ENCODE measurements at regions not wholly inside any gene's neighbourhood (a gene's known extent, or its start where the extent isn't known, plus 50 kb on each side); places are given as distances from the start of the nearest gene placed in this dataset.

DNA sequence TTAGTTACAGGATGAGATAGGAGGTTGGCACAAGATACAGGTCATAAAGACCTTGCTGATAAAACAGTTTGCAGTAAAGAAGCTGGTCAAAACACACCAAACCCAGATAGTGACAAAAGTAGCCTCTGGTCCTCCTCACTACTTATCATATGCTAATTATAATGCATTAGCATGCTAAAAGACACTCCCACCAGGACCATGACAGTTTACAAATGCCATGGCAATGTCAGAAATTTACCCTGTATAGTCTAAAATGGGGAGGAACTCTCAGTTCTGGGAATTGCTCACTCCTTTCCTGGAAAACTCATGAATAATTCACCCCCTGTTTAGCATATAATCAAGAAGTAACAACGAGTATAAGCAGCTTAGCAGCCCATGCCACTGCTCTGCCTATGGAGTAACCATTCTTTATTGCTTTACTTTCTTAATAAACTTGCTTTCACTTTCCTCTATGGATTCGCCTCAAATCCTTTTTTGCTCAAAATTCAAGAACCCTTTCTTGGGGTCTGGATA lies 1254.4 kb downstream of the PCDH7 start:
- no TSS peak for BruUV-seq (replicated peaks)

DNA sequence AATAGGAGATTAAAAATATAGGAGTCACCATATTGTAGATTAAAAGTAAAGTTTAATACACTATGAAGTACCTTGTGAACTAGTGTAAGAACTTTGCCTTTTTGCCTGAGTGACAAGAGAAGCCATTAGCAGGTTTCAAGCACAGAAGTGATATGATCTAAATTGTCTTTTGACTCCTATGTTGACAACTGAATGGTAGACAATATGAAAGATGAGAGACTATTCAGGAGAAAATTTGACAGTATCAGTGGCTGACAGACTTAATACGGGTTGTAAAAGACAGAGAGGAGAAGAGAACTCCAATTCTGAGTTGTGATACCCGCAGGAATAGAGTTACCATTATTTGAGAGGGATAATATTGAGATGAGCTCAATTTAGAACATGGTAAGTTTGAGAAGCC lies 1259.8 kb downstream of the PCDH7 start:
- Histone ChIP-seq H3K9ac (ENCODE audit: low read length) (no peak overlapping the region), H3K9me3 (ENCODE audit: low read length) (no peaks in the 10 kb centered on the region), H3K4me1 (ENCODE audit: insufficient read depth, low read length) (no peaks in the 10 kb centered on the region), H4K20me1 (ENCODE audit: low read length) (no peaks in the 10 kb centered on the region), H3K79me2 (ENCODE audit: low read length) (no peaks in the 10 kb centered on the region), H3K27ac (ENCODE audit: low read length) (no peak overlapping the region), H2AFZ (ENCODE audit: low read length) (no peak overlapping the region), H3K4me2 (ENCODE audit: low read length) (no peak overlapping the region), H3K4me3 (ENCODE audit: low read length) (no peak overlapping the region), H3K36me3 (ENCODE audit: low read depth, low read length) (no peaks in the 10 kb centered on the region), H3K27me3 (ENCODE audit: low read length) (no peaks in the 10 kb centered on the region), H3F3A (ENCODE audit: low read length, unreplicated experiment) (no peaks in the 10 kb centered on the region), H3K9me2 (replicated peaks; ENCODE audit: low read length) (no peaks in the 10 kb centered on the region)
- ChIA-PET POLR2A (ENCODE audit: unreplicated experiment) (no interaction called here), CTCF (no interaction called here)
- no peak for TF ChIP-seq EZH2phosphoT487 (IDR thresholded peaks at IDR 0.05; ENCODE audit: borderline replicate concordance, low read length)
- TF ChIP-seq CTCF (conservative IDR thresholded peaks at IDR 0.05; ENCODE audit: low read depth, low read length): no peak
- TF ChIP-seq EZH2 (IDR thresholded peaks at IDR 0.05; ENCODE audit: low read length, unreplicated experiment): no peak
- ATAC-seq: no peak
- intact Hi-C loops (cut with micrococcal nuclease): no loop called here
- BruUV-seq (replicated peaks): no TSS peak
- DNase-seq: no peak

More for the DNA sequence above, 1254.4 kb downstream of the PCDH7 start:
- no peak overlapping the region for H2AFZ ChIP-seq (ENCODE audit: low read length)
- H4K20me1 ChIP-seq (ENCODE audit: low read length): no peaks in the 10 kb centered on the region
- TF ChIP-seq EZH2phosphoT487 (IDR thresholded peaks at IDR 0.05; ENCODE audit: borderline replicate concordance, low read length) (no peak), CTCF (conservative IDR thresholded peaks at IDR 0.05; ENCODE audit: low read depth, low read length) (no peak), EZH2 (IDR thresholded peaks at IDR 0.05; ENCODE audit: low read length, unreplicated experiment) (no peak)
- no peaks in the 10 kb centered on the region for H3F3A ChIP-seq (ENCODE audit: low read length, unreplicated experiment)
- H3K9me2 ChIP-seq (replicated peaks; ENCODE audit: low read length): no peaks in the 10 kb centered on the region
- H3K36me3 ChIP-seq (ENCODE audit: low read depth, low read length): no peaks in the 10 kb centered on the region
- POLR2A ChIA-PET (ENCODE audit: unreplicated experiment): no interaction called here
- CTCF ChIA-PET: no interaction called here
- no peaks in the 10 kb centered on the region for H3K79me2 ChIP-seq (ENCODE audit: low read length)
- no peak overlapping the region for H3K27ac ChIP-seq (ENCODE audit: low read length)
- no peak overlapping the region for H3K9ac ChIP-seq (ENCODE audit: low read length)
- ATAC-seq (no peak), DNase-seq (no peak)
- no peaks in the 10 kb centered on the region for H3K4me1 ChIP-seq (ENCODE audit: insufficient read depth, low read length)
- no peak overlapping the region for H3K4me2 ChIP-seq (ENCODE audit: low read length)
- no peak overlapping the region for H3K4me3 ChIP-seq (ENCODE audit: low read length)
- no peaks in the 10 kb centered on the region for H3K27me3 ChIP-seq (ENCODE audit: low read length)
- no peaks in the 10 kb centered on the region for H3K9me3 ChIP-seq (ENCODE audit: low read length)
- intact Hi-C loops (cut with micrococcal nuclease): no loop called here

DNA sequence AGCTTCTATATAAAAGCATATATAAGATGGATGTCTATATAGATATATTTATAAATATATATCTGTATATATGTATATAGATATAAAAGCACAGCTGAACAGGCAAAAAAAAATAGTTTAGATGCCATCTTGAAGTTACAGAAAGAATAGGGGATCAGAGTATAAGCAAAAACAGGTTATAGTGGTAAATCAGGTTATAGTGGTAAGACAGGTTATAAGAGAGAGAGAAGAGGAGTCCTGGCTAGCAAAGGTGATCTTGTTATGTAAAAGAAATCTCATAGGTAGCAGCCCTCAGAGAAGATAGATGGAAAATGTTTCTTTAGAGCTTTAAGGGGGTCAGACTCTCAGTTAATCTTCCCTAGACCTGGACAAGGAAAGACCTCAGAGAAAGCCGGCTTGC lies 1263.1 kb downstream of the PCDH7 start:
- Histone ChIP-seq H3K9me2 (replicated peaks; ENCODE audit: low read length) (no peaks in the 10 kb centered on the region), H3K4me3 (ENCODE audit: low read length) (no peak overlapping the region), H3K79me2 (ENCODE audit: low read length) (no peaks in the 10 kb centered on the region), H3K36me3 (ENCODE audit: low read depth, low read length) (no peaks in the 10 kb centered on the region), H3K9me3 (ENCODE audit: low read length) (no peaks in the 10 kb centered on the region), H2AFZ (ENCODE audit: low read length) (no peak overlapping the region), H4K20me1 (ENCODE audit: low read length) (no peaks in the 10 kb centered on the region), H3K4me2 (ENCODE audit: low read length) (no peak overlapping the region), H3F3A (ENCODE audit: low read length, unreplicated experiment) (no peaks in the 10 kb centered on the region), H3K4me1 (ENCODE audit: insufficient read depth, low read length) (no peaks in the 10 kb centered on the region), H3K9ac (ENCODE audit: low read length) (no peak overlapping the region), H3K27me3 (ENCODE audit: low read length) (no peaks in the 10 kb centered on the region), H3K27ac (ENCODE audit: low read length) (no peak overlapping the region)
- intact Hi-C loops (cut with micrococcal nuclease): no loop called here
- no TSS peak for BruUV-seq (replicated peaks)
- DNase-seq (peak; percentile 34), ATAC-seq (no peak)
- no peak for TF ChIP-seq CTCF (conservative IDR thresholded peaks at IDR 0.05; ENCODE audit: low read depth, low read length)
- no peak for TF ChIP-seq EZH2 (IDR thresholded peaks at IDR 0.05; ENCODE audit: low read length, unreplicated experiment)
- TF ChIP-seq EZH2phosphoT487 (IDR thresholded peaks at IDR 0.05; ENCODE audit: borderline replicate concordance, low read length): no peak
- POLR2A ChIA-PET (ENCODE audit: unreplicated experiment): no interaction called here
- CTCF ChIA-PET: no interaction called here
